Kidney (tissue), 13 donors: ENCODE measurements at regions not wholly inside any gene's neighbourhood (a gene's known extent, or its start where the extent isn't known, plus 50 kb on each side); places are given as distances from the start of the nearest gene placed in this dataset.

Experiments used
- DNase-seq, 5 donors: peaks; one replicate each; pipeline ENCODE4 v3.0.0-alpha.2; 2013 to 2020
- FAIRE-seq: peaks from 2 replicates; lab custom pipeline; 2012; peaks lifted over from hg19 to GRCh38; lab: Jason Lieb, UNC
- H3K27ac ChIP-seq, 2 donors: one replicate each; pipeline ENCODE4 v1.7.0; 2013; ENCODE audit warnings: low read depth in 2 of 2, low read length in 2 of 2, inconsistent platforms in 1 of 2
- H3K27me3 ChIP-seq: one replicate; pipeline ENCODE4 v1.7.1; 2013; ENCODE audit warnings: low read length, inconsistent platforms; ENCODE audit not compliant: control insufficient read depth, insufficient read depth
- H3K36me3 ChIP-seq, 3 donors: one replicate each; pipeline versions ENCODE4 v1.7.0 to v1.7.1; 2013; ENCODE audit warnings: low read length in 3 of 3, control low read depth in 1 of 3, inconsistent platforms in 1 of 3; ENCODE audit not compliant: insufficient read depth in 3 of 3, control insufficient read depth in 2 of 3
- H3K4me1 ChIP-seq, 3 donors: one replicate each; pipeline versions ENCODE4 v1.7.0 to v1.7.1; 2013; ENCODE audit warnings: low read length in 3 of 3, inconsistent platforms in 1 of 3, low read depth in 1 of 3; ENCODE audit not compliant: control insufficient read depth in 2 of 3, insufficient read depth in 2 of 3
- H3K4me3 ChIP-seq, 3 donors: one replicate each; pipeline versions ENCODE4 v1.7.0 to v1.8.1; 2013; ENCODE audit warnings: low read length in 3 of 3, control low read depth in 1 of 3, inconsistent platforms in 1 of 3
- H3K9ac ChIP-seq, 3 donors: one replicate each; pipeline versions ENCODE4 v1.7.0 to v1.7.1; 2013; ENCODE audit warnings: low read length in 3 of 3, control low read depth in 1 of 3, inconsistent platforms in 1 of 3
- H3K9me3 ChIP-seq, 3 donors: one replicate each; pipeline versions ENCODE4 v1.7.0 to v1.7.1; 2013; ENCODE audit warnings: low read length in 3 of 3, control low read depth in 1 of 3, inconsistent platforms in 1 of 3; ENCODE audit not compliant: control insufficient read depth in 2 of 3, insufficient read depth in 1 of 3
- CTCF ChIP-seq: IDR thresholded peaks from 3 replicates; pipeline ENCODE4 v1.5.1; 2012; ENCODE audit warnings: mild to moderate bottlenecking, moderate library complexity, borderline replicate concordance; ENCODE audit not compliant: insufficient read depth; ENCODE audit errors: extremely low read depth
- intact Hi-C: fragments of 100-400 bp; cut with DNase I; formaldehyde crosslinking; loops from one replicate; pipeline ENCODE4 v1.11.1; 2022
- donor health status: control.
- donor health status: control.
- donor health status: control.
- donor health status: control.
- donor health status: control.
- donor health status: DM: yes; HTN: yes; CAD: no.
- donor health status: Normal renal cell carcinoma (clear cell type).

GRCh38 chr10:78770167-78771090 is 298.3 kb upstream of the ZMIZ1 start:
- DNase-seq: peak in 1 of 5 donors; percentile 35
- Histone ChIP-seq H3K36me3 (no peaks in the 10 kb centered on the region), H3K4me3 (no peak overlapping the region), H3K9me3 (no peaks in the 10 kb centered on the region), H3K27me3 (no peaks in the 10 kb centered on the region), H3K9ac (no peak overlapping the region), H3K4me1 (peaks cover 0 to 5% (median 3%) of the 10 kb centered on the region in 3 donors), H3K27ac (no peak overlapping the region)
- no peak for FAIRE-seq
- intact Hi-C loops: no loop called here
- TF ChIP-seq CTCF: no peak

- intact Hi-C loops: no loop called here
- H3K4me3 ChIP-seq: no peak overlapping the region
- peaks cover 0 to 5% (median 3%) of the 10 kb centered on the region in 3 donors for H3K4me1 ChIP-seq
- no peak for TF ChIP-seq CTCF
- no peak overlapping the region for H3K27ac ChIP-seq
- H3K36me3 ChIP-seq: no peaks in the 10 kb centered on the region
- no peaks in the 10 kb centered on the region for H3K9me3 ChIP-seq
- peak in 1 of 5 donors; percentile 24 for DNase-seq
- no peak overlapping the region for H3K9ac ChIP-seq
- FAIRE-seq: no peak
- no peaks in the 10 kb centered on the region for H3K27me3 ChIP-seq
Measured at GRCh38 chr10:78771260-78771659, 297.5 kb upstream of the ZMIZ1 start.

- H3K4me3 ChIP-seq: no peak overlapping the region
- no peaks in the 10 kb centered on the region for H3K27me3 ChIP-seq
- no peak for FAIRE-seq
- H3K27ac ChIP-seq: no peak overlapping the region
- DNase-seq: peak in 2 of 5 donors; percentile 38 to 76
- intact Hi-C loops: no loop called here
- no peaks in the 10 kb centered on the region for H3K36me3 ChIP-seq
- H3K9me3 ChIP-seq: no peaks in the 10 kb centered on the region
- H3K9ac ChIP-seq: no peak overlapping the region
- peaks cover 0 to 5% (median 3%) of the 10 kb centered on the region in 3 donors for H3K4me1 ChIP-seq
- no peak for TF ChIP-seq CTCF
Measured at GRCh38 chr10:78771808-78772455, 296.8 kb upstream of the ZMIZ1 start.
